Liver (tissue), 8 donors: ENCODE measurements at regions not wholly inside any gene's neighbourhood (a gene's known extent, or its start where the extent isn't known, plus 50 kb on each side); places are given as distances from the start of the nearest gene placed in this dataset.

Source experiments
- DNase-seq: peaks from one replicate; pipeline ENCODE4 v3.0.0-alpha.2; 2017; ENCODE audit warnings: low spot score
- H3K27ac ChIP-seq, 2 donors: one replicate each; pipeline ENCODE4 v1.7.0; 2013; ENCODE audit warnings: inconsistent platforms in 2 of 2, low read length in 2 of 2, control low read depth in 1 of 2, low read depth in 1 of 2, mild to moderate bottlenecking in 1 of 2
- H3K27me3 ChIP-seq, 4 donors: one replicate each; pipeline versions ENCODE4 v1.6.1 to v1.7.0; 2013; ENCODE audit warnings: low read length in 3 of 4, inconsistent platforms in 1 of 4, mild to moderate bottlenecking in 1 of 4, moderate library complexity in 1 of 4; ENCODE audit not compliant: control insufficient read depth in 4 of 4, insufficient read depth in 4 of 4
- H3K36me3 ChIP-seq, 4 donors: one replicate each; pipeline versions ENCODE4 v1.6.1 to v1.7.0; 2013; ENCODE audit warnings: low read length in 3 of 4, mild to moderate bottlenecking in 3 of 4, low read depth in 1 of 4, moderate library complexity in 1 of 4; ENCODE audit not compliant: control insufficient read depth in 4 of 4, insufficient read depth in 3 of 4
- H3K4me1 ChIP-seq, 4 donors: one replicate each; pipeline versions ENCODE4 v1.6.1 to v1.7.0; 2013; ENCODE audit warnings: low read length in 3 of 4, mild to moderate bottlenecking in 3 of 4, moderate library complexity in 1 of 4; ENCODE audit not compliant: control insufficient read depth in 4 of 4, insufficient read depth in 4 of 4
- H3K4me3 ChIP-seq, 3 donors: one replicate each; pipeline versions ENCODE4 v1.6.1 to v1.7.0; 2013; ENCODE audit warnings: low read length in 3 of 3, control low read depth in 1 of 3, low read depth in 1 of 3, mild to moderate bottlenecking in 1 of 3
- H3K9ac ChIP-seq, 2 donors: one replicate each; pipeline ENCODE4 v1.7.0; 2013; ENCODE audit warnings: low read length in 2 of 2, mild to moderate bottlenecking in 2 of 2, moderate library complexity in 2 of 2, control low read depth in 1 of 2, low read depth in 1 of 2
- H3K9me3 ChIP-seq, 4 donors: one replicate each; pipeline versions ENCODE4 v1.6.1 to v1.7.0; 2013; ENCODE audit warnings: low read length in 3 of 4; ENCODE audit not compliant: control insufficient read depth in 4 of 4
- ATF3 ChIP-seq: IDR thresholded peaks from 2 replicates; pipeline ENCODE4 v1.6.1; 2016; ENCODE audit warnings: antibody characterized with exemption
- FOXA2 ChIP-seq: IDR thresholded peaks from 2 replicates; pipeline ENCODE4 v1.6.1; 2016; ENCODE audit warnings: antibody characterized with exemption
- HNF4G ChIP-seq: IDR thresholded peaks from 2 replicates; pipeline ENCODE4 v1.6.1; 2016; ENCODE audit warnings: antibody characterized with exemption
- JUND ChIP-seq, 2 donors: IDR thresholded peaks; 2 replicates each; pipeline ENCODE4 v1.6.1; 2016; ENCODE audit warnings: antibody characterized with exemption in 2 of 2
- NR2F2 ChIP-seq: IDR thresholded peaks from 2 replicates; pipeline ENCODE4 v1.6.1; 2016; ENCODE audit warnings: antibody characterized with exemption
- RAD21 ChIP-seq, 2 donors: IDR thresholded peaks; 2 replicates each; pipeline ENCODE4 v1.6.1; 2016; ENCODE audit warnings: antibody characterized with exemption in 2 of 2, mild to moderate bottlenecking in 2 of 2
- RXRA ChIP-seq, 2 donors: IDR thresholded peaks; 2 replicates each; pipeline ENCODE4 v1.6.1; 2017 to 2018; ENCODE audit warnings: antibody characterized with exemption in 2 of 2, mild to moderate bottlenecking in 1 of 2
- SP1 ChIP-seq: IDR thresholded peaks from 2 replicates; pipeline ENCODE4 v1.6.1; 2018; ENCODE audit warnings: antibody characterized with exemption, mild to moderate bottlenecking
- TAF1 ChIP-seq: conservative IDR thresholded peaks from 2 replicates; pipeline ENCODE4 v1.6.1; 2016; ENCODE audit warnings: antibody characterized with exemption, mild to moderate bottlenecking
- YY1 ChIP-seq: IDR thresholded peaks from 2 replicates; pipeline ENCODE4 v1.6.1; 2016; ENCODE audit warnings: antibody characterized with exemption, mild to moderate bottlenecking
- ZBTB33 ChIP-seq: IDR thresholded peaks from 2 replicates; pipeline ENCODE4 v1.6.1; 2016; ENCODE audit warnings: antibody characterized with exemption
- WGBS: extraction: QIAGEN DNeasy Blood & Tissue Kit; methylation state at CpG from one replicate; pipeline ENCODE4 v1.1.7; 2013; 5-methylcytosine and 5-hydroxymethylcytosine counted together
- TF ChIP-seq, protein P1 (sequence below): fragments of 150-350 bp; IDR thresholded peaks from 2 replicates; pipeline ENCODE4 v1.5.1; 2017; ENCODE audit warnings: improper control_type of control experiment, low read depth, low read length; ENCODE audit not compliant: missing input control
- TF ChIP-seq, protein P2 (sequence below): IDR thresholded peaks from 2 replicates; pipeline ENCODE4 v1.6.1; 2016; ENCODE audit warnings: antibody characterized with exemption
- donor health status: healthy.
- donor health status: healthy.
- donor health status: healthy.
- donor health status: healthy.
- donor health status: healthy.

GRCh38 chr20:60930023-60930790, 321.9 kb upstream of the CDH4 start:
- no peak overlapping the region for H3K27ac ChIP-seq
- no peaks in the 10 kb centered on the region for H3K36me3 ChIP-seq
- H3K4me3 ChIP-seq: no peak overlapping the region
- H3K27me3 ChIP-seq: peaks cover 0 to 2% (median 0%) of the 10 kb centered on the region in 4 donors
- H3K9me3 ChIP-seq: no peaks in the 10 kb centered on the region
- DNase-seq: no peak
- H3K9ac ChIP-seq: no peak overlapping the region
- no peak for TF ChIP-seq ZBTB33
- TF ChIP-seq JUND (IDR thresholded peaks at IDR 0.05): no peak
- no peak for TF ChIP-seq RAD21 (IDR thresholded peaks at IDR 0.05)
- no peak for TF ChIP-seq FOXA2
- H3K4me1 ChIP-seq: no peaks in the 10 kb centered on the region
- 63% methylated on average over 15 of the region's 15 CpGs for WGBS

DNA sequence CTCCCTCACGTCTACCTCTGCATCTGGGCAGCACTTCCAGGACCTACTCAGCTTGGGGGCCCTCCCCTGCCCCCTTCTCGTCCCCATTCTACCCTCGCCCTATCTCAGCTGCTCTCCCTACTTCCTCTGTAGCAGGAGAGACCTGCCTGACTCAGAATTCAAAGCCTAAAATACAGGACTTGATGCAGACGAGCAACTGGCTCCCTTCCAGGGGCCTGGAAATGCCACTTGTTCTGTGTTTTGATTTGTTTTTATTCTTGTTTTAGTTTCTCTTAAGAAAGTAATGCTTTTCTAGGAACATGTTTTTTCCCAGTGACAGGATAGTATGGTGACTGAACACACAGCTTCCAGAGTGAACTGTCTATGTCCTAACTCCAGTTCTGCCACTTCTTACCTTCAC, 320.4 kb upstream of the CDH4 start:
- TF ChIP-seq ATF3 (no peak), JUND (IDR thresholded peaks at IDR 0.05) (no peak), RXRA (IDR thresholded peaks at IDR 0.05) (no peak), TAF1 (no peak), NR2F2 (no peak), HNF4G (no peak), YY1 (no peak)
- TF ChIP-seq, protein P1, sequence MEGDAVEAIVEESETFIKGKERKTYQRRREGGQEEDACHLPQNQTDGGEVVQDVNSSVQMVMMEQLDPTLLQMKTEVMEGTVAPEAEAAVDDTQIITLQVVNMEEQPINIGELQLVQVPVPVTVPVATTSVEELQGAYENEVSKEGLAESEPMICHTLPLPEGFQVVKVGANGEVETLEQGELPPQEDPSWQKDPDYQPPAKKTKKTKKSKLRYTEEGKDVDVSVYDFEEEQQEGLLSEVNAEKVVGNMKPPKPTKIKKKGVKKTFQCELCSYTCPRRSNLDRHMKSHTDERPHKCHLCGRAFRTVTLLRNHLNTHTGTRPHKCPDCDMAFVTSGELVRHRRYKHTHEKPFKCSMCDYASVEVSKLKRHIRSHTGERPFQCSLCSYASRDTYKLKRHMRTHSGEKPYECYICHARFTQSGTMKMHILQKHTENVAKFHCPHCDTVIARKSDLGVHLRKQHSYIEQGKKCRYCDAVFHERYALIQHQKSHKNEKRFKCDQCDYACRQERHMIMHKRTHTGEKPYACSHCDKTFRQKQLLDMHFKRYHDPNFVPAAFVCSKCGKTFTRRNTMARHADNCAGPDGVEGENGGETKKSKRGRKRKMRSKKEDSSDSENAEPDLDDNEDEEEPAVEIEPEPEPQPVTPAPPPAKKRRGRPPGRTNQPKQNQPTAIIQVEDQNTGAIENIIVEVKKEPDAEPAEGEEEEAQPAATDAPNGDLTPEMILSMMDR: no peak
- TF ChIP-seq, protein P2, sequence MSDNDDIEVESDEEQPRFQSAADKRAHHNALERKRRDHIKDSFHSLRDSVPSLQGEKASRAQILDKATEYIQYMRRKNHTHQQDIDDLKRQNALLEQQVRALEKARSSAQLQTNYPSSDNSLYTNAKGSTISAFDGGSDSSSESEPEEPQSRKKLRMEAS: no peak
- H3K27ac ChIP-seq: no peak overlapping the region
- H3K36me3 ChIP-seq: no peaks in the 10 kb centered on the region
- no peaks in the 10 kb centered on the region for H3K4me1 ChIP-seq
- H3K9me3 ChIP-seq: no peaks in the 10 kb centered on the region
- WGBS: 28% methylated on average over 4 of the region's 4 CpGs
- H3K9ac ChIP-seq: no peak overlapping the region
- H3K27me3 ChIP-seq: peaks cover 0 to 2% (median 0%) of the 10 kb centered on the region in 4 donors
- DNase-seq: no peak
- H3K4me3 ChIP-seq: no peak overlapping the region

DNA sequence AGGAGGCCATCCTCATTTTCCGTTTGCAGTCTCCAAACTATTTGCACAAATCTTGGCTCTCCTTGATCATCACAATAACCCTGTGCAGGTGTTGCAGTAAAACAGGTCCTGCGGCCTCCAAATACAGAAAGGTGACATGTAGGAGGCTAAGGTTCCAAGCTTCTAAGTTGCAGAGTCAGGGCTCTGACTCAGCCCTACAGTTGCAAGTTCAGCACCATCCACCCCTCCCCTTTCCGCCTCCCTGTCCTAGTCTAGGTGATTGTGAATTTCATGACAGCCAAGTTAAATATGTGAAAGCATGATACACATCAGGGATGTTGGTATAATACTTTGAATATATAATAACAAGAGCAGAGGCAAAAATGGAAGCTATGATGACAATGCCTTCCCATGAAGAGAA, 317.3 kb upstream of the CDH4 start:
- peaks cover 0 to 2% (median 0%) of the 10 kb centered on the region in 4 donors for H3K27me3 ChIP-seq
- H3K4me3 ChIP-seq: no peak overlapping the region
- no peak overlapping the region for H3K27ac ChIP-seq
- TF ChIP-seq SP1 (no peak), HNF4G (no peak)
- no peak for DNase-seq
- H3K36me3 ChIP-seq: no peaks in the 10 kb centered on the region
- H3K9me3 ChIP-seq: no peaks in the 10 kb centered on the region
- WGBS: 63% methylated on average over 3 of the region's 3 CpGs
- H3K9ac ChIP-seq: no peak overlapping the region
- H3K4me1 ChIP-seq: no peaks in the 10 kb centered on the region
